ENCODE measurements at regions not wholly inside any gene's neighbourhood (a gene's known extent, or its start where the extent isn't known, plus 50 kb on each side); places are given as distances from the start of the nearest gene placed in this dataset.
"Not testable (repeated sequence)": the region's sequence is repeated elsewhere in the genome, so short reads cannot be mapped to it uniquely, and the experiment has no call there.

GRCh38 chr3:124043023-124043422 is 51.1 kb upstream of the ROPN1 start:
- DNase-seq (ENCODE audit: low spot score), result no peak
- in situ Hi-C loops (cut with HindIII; ENCODE audit: low sequenced_read_pairs), result no loop called here

- in situ Hi-C loops (cut with HindIII; ENCODE audit: low sequenced_read_pairs), result no loop called here
- DNase-seq (ENCODE audit: low spot score), result no peak
Observed at GRCh38 chr3:124044956-124045355, 53.0 kb upstream of the ROPN1 start.

GRCh38 chr3:124048967-124049798 is 57.3 kb upstream of the ROPN1 start:
- DNase-seq (ENCODE audit: low spot score), result no peak
- in situ Hi-C loops (cut with HindIII; ENCODE audit: low sequenced_read_pairs), result no loop called here

GRCh38 chr3:124051636-124052035 is 59.7 kb upstream of the ROPN1 start:
- no peak for DNase-seq (ENCODE audit: low spot score)
- in situ Hi-C loops (cut with HindIII; ENCODE audit: low sequenced_read_pairs), result no loop called here

- no peak for DNase-seq (ENCODE audit: low spot score)
- in situ Hi-C loops (cut with HindIII; ENCODE audit: low sequenced_read_pairs), result no loop called here
Observed at GRCh38 chr3:124053871-124054270, 61.9 kb upstream of the ROPN1 start.

- in situ Hi-C loops (cut with HindIII; ENCODE audit: low sequenced_read_pairs), result no loop called here
- DNase-seq (ENCODE audit: low spot score), result no peak
Observed at GRCh38 chr3:124056846-124057245, 64.9 kb upstream of the ROPN1 start.

- DNase-seq (ENCODE audit: low spot score), result no peak
- in situ Hi-C loops (cut with HindIII; ENCODE audit: low sequenced_read_pairs), result no loop called here
Observed at GRCh38 chr3:124057420-124057819, 65.5 kb upstream of the ROPN1 start.

GRCh38 chr3:124059580-124059979 is 67.7 kb upstream of the ROPN1 start:
- no peak for DNase-seq (ENCODE audit: low spot score)
- in situ Hi-C loops (cut with HindIII; ENCODE audit: low sequenced_read_pairs), result no loop called here

GRCh38 chr3:124063197-124063909 is 71.4 kb upstream of the ROPN1 start:
- DNase-seq (ENCODE audit: low spot score), result no peak
- in situ Hi-C loops (cut with HindIII; ENCODE audit: low sequenced_read_pairs), result no loop called here

GRCh38 chr3:124064050-124064449 is 72.1 kb upstream of the ROPN1 start:
- DNase-seq (ENCODE audit: low spot score), result no peak
- in situ Hi-C loops (cut with HindIII; ENCODE audit: low sequenced_read_pairs), result no loop called here

GRCh38 chr3:124066543-124066942 is 74.6 kb upstream of the ROPN1 start:
- in situ Hi-C loops (cut with HindIII; ENCODE audit: low sequenced_read_pairs); DNase-seq (ENCODE audit: low spot score): not testable (repeated sequence)

- DNase-seq (ENCODE audit: low spot score); in situ Hi-C loops (cut with HindIII; ENCODE audit: low sequenced_read_pairs): not testable (repeated sequence)
Observed at GRCh38 chr3:124069706-124070105, 77.8 kb upstream of the ROPN1 start.

- in situ Hi-C loops (cut with HindIII; ENCODE audit: low sequenced_read_pairs), result not testable (repeated sequence)
- peak; percentile 83 for DNase-seq (ENCODE audit: low spot score)
Observed at GRCh38 chr3:124075090-124075489, 83.2 kb upstream of the ROPN1 start.

- in situ Hi-C loops (cut with HindIII; ENCODE audit: low sequenced_read_pairs), result no loop called here
- DNase-seq (ENCODE audit: low spot score), result peak; percentile 12
Observed at GRCh38 chr3:124075753-124076152, 83.8 kb upstream of the ROPN1 start.

- no peak for DNase-seq (ENCODE audit: low spot score)
- in situ Hi-C loops (cut with HindIII; ENCODE audit: low sequenced_read_pairs), result no loop called here
Observed at GRCh38 chr3:124076235-124076634, 84.3 kb upstream of the ROPN1 start.

GRCh38 chr3:124078953-124079911 is 87.3 kb upstream of the ROPN1 start:
- DNase-seq (ENCODE audit: low spot score), result peak; percentile 32
- in situ Hi-C loops (cut with HindIII; ENCODE audit: low sequenced_read_pairs), result no loop called here

- DNase-seq (ENCODE audit: low spot score), result no peak
- in situ Hi-C loops (cut with HindIII; ENCODE audit: low sequenced_read_pairs), result no loop called here
Observed at GRCh38 chr3:124079912-124080276, 88.0 kb upstream of the ROPN1 start.

- DNase-seq (ENCODE audit: low spot score), result no peak
- in situ Hi-C loops (cut with HindIII; ENCODE audit: low sequenced_read_pairs), result no loop called here
Observed at GRCh38 chr3:124082343-124082742, 90.4 kb upstream of the ROPN1 start.

GRCh38 chr3:124084022-124084881 is 92.3 kb upstream of the ROPN1 start:
- DNase-seq (ENCODE audit: low spot score), result no peak
- in situ Hi-C loops (cut with HindIII; ENCODE audit: low sequenced_read_pairs), result no loop called here
